ENCODE measurements at regions not wholly inside any gene's neighbourhood (a gene's known extent, or its start where the extent isn't known, plus 50 kb on each side); places are given as distances from the start of the nearest gene placed in this dataset.

- TF ChIP-seq CTCF (IDR thresholded peaks at IDR 0.05) (no peak), ZFX (IDR thresholded peaks at IDR 0.05; ENCODE audit: borderline replicate concordance) (no peak)
Observed at GRCh38 chr1:221105578-221105977, 226.3 kb downstream of the HLX start.
